Psoas muscle (tissue), 7 donors: ENCODE measurements at regions not wholly inside any gene's neighbourhood (a gene's known extent, or its start where the extent isn't known, plus 50 kb on each side); places are given as distances from the start of the nearest gene placed in this dataset.

Experiments used
- ATAC-seq, 4 donors: fragments of 200-7000 bp; cut with Tn5 transposase; one replicate each; pipeline ENCODE4 v1.9.1; 2020; ENCODE audit warnings: moderate library complexity in 3 of 4, mild to moderate bottlenecking in 2 of 4
- DNase-seq, 2 donors: peaks; one replicate each; pipeline ENCODE4 v3.0.0-alpha.2; 2020
- H3K27ac ChIP-seq: fragments of 200-600 bp; one replicate; pipeline ENCODE4 v1.8.0; 2022
- H3K27me3 ChIP-seq, 3 donors: fragments of 200-600 bp in 1 of 3; one replicate each; pipeline versions ENCODE4 v1.6.1 to v1.8.0; 2013 to 2022; ENCODE audit warnings: low read length in 2 of 3, mild to moderate bottlenecking in 2 of 3, moderate library complexity in 1 of 3; ENCODE audit not compliant: insufficient read depth in 3 of 3
- H3K36me3 ChIP-seq, 2 donors: fragments of 200-600 bp in 1 of 2; one replicate each; pipeline versions ENCODE4 v1.6.1 to v1.8.0; 2013 to 2022; ENCODE audit warnings: low read depth in 1 of 2, mild to moderate bottlenecking in 1 of 2, moderate library complexity in 1 of 2; ENCODE audit not compliant: insufficient read depth in 1 of 2
- H3K4me1 ChIP-seq: fragments of 200-600 bp; one replicate; pipeline ENCODE4 v1.8.0; 2022
- H3K4me3 ChIP-seq: fragments of 200-600 bp; one replicate; pipeline ENCODE4 v1.8.0; 2022; ENCODE audit warnings: mild to moderate bottlenecking
- H3K9me3 ChIP-seq: fragments of 200-600 bp; one replicate; pipeline ENCODE4 v1.8.0; 2022
- WGBS, 3 donors: extraction: QIAGEN DNeasy Blood & Tissue Kit; methylation state at CpG; one replicate each; pipeline versions ENCODE4 v1.1.6 to v1.1.7; 2013; 5-methylcytosine and 5-hydroxymethylcytosine counted together
- intact Hi-C, 2 donors: fragments of 100-400 bp; cut with DNase I; formaldehyde crosslinking; loops; one replicate each; pipeline versions ENCODE4 v1.11.0 to v1.14.2; 2022
- TF ChIP-seq, protein P1 (sequence below): fragments of 200-600 bp; IDR thresholded peaks from one replicate; pipeline ENCODE4 v1.8.0; 2022; ENCODE audit warnings: antibody characterized with exemption
- donor health status: healthy with polysubstance abuse.
- donor health status: DM: no; HTN: no; CAD: no; lungs with moderate emphysema.
- donor health status: Bipolar disorder and iron deficiency.
- donor health status: healthy.
- donor health status: DM: yes; HTN: yes; CAD: no.
- donor health status: DM: no; HTN: no; CAD: no.
- donor health status: DM: yes; HTN: yes; CAD: no.

DNA sequence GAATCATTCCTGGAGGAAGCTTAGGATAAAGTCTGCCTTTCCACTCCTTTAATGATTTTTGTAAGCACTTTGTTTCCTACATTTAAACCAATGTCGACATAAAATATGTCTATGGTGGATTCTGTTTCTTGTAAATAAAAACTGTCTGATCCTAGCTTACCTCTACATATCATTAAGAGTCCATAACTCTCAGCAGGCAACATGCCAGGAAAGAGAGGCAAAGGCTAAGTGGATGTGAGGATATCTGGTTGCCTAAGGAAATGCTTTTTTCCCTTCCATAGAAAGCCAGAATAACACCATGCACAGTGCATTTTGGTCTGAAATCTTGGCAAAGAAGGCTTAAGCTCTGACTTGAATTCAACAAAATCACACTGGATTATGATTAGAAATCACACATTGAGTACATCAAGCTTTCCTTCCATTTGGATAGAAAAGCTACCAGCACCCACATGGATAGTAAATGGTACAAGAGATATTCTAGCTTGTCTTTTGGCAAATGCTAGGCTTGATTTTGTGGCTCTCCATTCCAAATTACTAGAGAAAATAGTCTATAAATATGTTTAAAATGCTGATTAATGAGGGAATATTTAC, 57.0 kb upstream of the CNTN1 start:
- H3K27ac ChIP-seq = no peak overlapping the region
- intact Hi-C loops = no loop called here
- H3K9me3 ChIP-seq = no peaks in the 10 kb centered on the region
- no peak overlapping the region for H3K4me3 ChIP-seq
- DNase-seq (no peak), ATAC-seq (no peak)
- H3K4me1 ChIP-seq = no peaks in the 10 kb centered on the region
- H3K27me3 ChIP-seq = no peaks in the 10 kb centered on the region
- WGBS, 3 donors = 31 to 53% (median 44%) methylated on average over 1 of the region's 1 CpG
- no peaks in the 10 kb centered on the region for H3K36me3 ChIP-seq
- TF ChIP-seq, protein P1, sequence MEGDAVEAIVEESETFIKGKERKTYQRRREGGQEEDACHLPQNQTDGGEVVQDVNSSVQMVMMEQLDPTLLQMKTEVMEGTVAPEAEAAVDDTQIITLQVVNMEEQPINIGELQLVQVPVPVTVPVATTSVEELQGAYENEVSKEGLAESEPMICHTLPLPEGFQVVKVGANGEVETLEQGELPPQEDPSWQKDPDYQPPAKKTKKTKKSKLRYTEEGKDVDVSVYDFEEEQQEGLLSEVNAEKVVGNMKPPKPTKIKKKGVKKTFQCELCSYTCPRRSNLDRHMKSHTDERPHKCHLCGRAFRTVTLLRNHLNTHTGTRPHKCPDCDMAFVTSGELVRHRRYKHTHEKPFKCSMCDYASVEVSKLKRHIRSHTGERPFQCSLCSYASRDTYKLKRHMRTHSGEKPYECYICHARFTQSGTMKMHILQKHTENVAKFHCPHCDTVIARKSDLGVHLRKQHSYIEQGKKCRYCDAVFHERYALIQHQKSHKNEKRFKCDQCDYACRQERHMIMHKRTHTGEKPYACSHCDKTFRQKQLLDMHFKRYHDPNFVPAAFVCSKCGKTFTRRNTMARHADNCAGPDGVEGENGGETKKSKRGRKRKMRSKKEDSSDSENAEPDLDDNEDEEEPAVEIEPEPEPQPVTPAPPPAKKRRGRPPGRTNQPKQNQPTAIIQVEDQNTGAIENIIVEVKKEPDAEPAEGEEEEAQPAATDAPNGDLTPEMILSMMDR = no peak
